GM12874 (cell line): ENCODE measurements at regions not wholly inside any gene's neighbourhood (a gene's known extent, or its start where the extent isn't known, plus 50 kb on each side); places are given as distances from the start of the nearest gene placed in this dataset.

ENCODE experiments used
- TF ChIP-seq, protein P1 (sequence below): IDR thresholded peaks from 2 replicates; pipeline ENCODE4 v1.5.1; 2011; ENCODE audit warnings: low read depth, mild to moderate bottlenecking, control low read depth, low read length, moderate library complexity; ENCODE audit not compliant: insufficient read depth

DNA sequence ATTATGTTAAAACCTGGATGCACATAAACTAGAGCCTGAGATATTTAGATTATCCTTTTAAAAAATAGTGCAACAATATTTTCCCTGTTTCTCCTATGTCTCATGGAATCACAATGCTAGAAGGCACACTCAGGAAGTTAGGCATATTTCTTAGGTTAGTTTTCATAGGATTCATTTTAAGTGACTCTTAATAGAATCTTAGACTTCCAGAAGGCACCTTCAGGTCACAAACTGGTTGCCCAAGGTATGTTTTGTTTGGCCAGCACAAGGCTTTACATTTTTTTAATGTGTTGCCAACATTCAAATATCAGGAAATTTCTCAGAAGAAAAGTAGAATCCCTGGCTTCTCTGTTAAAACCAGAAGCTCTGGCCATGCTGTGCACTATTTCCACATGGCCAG, 129.3 kb downstream of the LNPK start:
- TF ChIP-seq, protein P1, sequence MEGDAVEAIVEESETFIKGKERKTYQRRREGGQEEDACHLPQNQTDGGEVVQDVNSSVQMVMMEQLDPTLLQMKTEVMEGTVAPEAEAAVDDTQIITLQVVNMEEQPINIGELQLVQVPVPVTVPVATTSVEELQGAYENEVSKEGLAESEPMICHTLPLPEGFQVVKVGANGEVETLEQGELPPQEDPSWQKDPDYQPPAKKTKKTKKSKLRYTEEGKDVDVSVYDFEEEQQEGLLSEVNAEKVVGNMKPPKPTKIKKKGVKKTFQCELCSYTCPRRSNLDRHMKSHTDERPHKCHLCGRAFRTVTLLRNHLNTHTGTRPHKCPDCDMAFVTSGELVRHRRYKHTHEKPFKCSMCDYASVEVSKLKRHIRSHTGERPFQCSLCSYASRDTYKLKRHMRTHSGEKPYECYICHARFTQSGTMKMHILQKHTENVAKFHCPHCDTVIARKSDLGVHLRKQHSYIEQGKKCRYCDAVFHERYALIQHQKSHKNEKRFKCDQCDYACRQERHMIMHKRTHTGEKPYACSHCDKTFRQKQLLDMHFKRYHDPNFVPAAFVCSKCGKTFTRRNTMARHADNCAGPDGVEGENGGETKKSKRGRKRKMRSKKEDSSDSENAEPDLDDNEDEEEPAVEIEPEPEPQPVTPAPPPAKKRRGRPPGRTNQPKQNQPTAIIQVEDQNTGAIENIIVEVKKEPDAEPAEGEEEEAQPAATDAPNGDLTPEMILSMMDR: no peak

DNA sequence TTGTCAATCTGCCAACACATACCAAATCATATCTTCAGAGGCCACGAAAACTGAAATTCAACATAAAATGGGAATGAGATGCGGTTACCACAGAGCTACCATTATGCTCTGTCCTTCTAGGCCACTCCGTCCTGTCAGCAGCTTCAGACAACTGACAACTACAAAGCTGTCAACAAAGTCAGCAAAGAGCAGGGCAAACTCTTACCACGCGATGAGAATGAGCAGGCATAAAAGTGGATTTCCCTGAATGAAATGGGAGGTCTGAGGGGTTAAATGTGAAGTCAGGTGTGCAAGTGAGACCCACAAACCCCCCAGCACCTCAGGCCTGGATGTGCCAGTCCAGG, 130.1 kb downstream of the LNPK start:
- TF ChIP-seq, protein P1: no peak

DNA sequence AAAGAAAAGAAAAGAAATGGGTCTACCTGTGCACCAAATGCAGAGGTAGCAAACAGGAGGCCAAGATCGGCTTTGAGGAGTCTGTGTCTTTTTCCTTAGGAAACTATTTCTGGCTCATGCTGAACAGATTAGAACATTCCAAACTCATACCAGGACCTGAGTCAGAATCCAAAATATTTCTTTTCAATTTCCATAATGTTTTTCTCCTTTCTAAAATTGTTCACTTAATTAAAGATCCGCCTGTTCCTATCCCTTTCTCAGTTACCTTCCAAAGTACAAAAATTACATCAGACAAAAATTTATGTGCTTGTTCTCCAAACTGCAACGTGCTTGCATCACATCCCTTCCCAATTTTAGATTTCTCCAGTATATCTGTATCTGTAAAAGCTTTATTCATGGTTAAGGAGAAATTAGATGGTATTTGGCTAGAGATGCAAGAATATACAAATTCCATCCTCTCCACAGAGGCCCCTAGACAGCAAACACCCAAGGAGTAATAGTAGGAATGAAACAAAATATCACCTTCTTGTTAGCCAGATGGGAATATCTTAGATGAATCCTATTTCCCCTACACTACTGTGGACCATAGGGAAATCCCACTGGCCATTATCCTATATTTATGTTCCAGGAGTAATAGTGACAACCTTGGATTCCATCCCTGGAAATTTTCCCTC, 130.6 kb downstream of the LNPK start:
- TF ChIP-seq, protein P1: no peak

DNA sequence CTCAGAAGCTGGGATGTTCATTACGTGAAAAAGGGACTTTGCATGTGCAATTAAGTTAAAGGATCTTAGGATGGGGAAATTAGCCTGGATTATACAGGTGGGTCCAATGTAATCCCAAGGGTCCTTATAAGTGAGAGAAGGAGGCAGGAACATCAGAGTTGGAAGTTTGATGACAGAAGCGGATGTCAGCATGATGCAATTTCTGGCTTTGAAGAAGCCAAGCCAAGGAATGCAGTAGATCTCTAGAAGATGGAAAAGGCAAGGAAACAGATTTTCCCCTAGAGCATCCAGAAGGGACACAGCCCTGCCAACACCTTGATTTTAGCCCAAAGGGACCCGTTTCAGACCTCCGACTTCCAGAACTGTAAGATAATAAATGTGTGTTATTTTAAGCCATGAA, 136.4 kb downstream of the LNPK start:
- TF ChIP-seq, protein P1: no peak

DNA sequence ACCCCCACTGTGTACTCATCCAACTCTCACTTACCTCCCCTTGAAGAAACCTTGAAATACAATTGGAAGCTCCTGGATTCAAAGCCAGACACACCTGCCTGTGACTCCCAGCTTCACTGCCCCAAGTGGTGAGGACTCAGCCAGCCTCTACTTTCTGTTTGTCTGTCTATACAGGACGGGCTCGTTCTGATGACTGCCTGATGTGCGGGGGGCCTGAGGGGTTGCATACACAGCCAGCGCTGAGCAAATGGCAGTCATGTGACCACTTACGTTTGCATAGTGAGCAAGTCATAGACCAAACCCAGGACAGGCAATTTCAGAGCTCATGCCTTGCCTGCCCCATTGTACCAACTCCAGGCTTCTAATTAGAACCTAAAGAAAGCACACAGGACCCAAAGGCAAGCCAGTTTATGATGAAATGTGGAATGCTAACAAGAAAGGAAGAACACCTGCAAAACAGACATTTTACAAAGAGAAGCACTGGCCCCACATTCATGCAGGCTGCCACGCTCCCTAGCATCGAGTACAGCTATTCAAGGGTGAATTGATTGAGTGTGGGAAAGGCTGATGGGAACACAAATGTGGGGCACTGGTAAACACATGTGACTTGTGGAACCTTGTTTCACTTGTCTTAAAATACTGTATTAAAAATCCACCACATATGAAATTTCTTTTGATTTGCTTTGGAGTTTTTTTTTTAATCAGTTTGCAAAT, 137.8 kb downstream of the LNPK start:
- TF ChIP-seq, protein P1: no peak

DNA sequence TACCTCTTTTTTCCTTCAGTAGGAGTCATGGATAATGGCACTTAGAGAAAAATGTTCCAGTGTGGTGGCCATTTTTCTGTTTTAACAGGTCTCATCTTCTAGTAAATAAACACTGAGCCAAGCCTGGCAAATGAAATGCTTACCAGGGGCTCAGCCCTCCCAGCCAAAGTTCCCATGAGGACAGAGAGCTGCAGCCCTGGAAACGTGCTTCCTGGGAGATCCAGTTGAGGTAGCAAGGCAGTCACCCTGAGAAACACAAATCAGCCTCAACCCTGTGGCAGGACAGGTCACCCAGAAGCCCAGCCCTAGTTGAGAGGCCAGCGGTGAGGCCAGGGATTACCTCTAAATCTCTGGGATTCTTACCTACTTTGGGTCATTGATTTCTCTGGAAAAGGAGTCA, 140.1 kb downstream of the LNPK start:
- TF ChIP-seq, protein P1: no peak

DNA sequence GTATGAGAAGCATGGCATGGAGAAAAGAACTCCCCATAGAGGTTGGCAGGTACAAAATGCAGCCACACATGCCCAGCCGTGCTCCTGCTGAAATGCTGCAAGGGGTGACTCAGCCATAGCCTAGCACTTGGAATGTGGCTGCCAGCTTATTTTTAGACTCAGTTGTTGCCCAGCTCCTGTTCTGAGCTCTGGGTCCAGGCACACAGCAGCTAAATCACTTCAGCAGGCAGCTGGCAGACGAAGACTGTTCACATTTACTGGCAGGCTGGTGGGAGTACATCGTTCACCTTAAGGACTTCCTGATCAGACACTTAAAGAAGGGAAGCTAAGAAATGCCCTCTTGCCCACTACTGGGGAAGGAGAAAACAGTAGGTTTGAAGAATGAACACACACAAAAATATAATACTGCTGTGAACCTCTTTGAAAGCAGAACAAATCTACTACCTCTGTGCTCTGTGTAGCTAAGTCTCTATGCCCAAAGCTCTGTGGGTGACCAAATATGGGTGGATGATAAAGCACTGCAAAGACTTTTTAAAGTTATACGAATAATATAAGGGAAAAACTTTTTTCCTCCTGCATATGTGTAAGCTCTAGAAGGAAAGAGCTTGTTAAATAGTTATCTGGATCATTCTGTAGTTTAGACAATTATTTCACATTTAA, 146.1 kb downstream of the LNPK start:
- TF ChIP-seq, protein P1: no peak
